ENCODE measurements at regions not wholly inside any gene's neighbourhood (a gene's known extent, or its start where the extent isn't known, plus 50 kb on each side); places are given as distances from the start of the nearest gene placed in this dataset.

DNA sequence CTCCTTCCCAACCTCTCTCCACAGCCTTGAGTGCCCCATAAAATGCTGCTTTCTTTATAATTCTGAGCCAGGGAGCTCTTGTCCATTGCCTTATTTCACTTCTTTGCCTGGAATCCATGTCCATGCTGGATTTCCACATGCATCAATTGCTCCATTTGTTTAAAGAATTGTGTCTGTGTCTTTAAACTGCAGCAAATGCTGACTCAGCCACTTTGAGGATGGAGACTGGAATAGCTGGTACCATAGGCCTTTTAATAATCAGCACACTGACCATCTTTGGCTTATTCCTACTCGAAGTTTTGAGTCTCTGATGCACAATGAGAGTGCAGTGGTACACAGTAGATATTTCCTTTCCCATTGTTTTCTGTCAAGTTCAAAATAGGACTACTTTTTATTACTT is 318.8 kb downstream of the LRIG3 start:
- TF ChIP-seq, protein P1, sequence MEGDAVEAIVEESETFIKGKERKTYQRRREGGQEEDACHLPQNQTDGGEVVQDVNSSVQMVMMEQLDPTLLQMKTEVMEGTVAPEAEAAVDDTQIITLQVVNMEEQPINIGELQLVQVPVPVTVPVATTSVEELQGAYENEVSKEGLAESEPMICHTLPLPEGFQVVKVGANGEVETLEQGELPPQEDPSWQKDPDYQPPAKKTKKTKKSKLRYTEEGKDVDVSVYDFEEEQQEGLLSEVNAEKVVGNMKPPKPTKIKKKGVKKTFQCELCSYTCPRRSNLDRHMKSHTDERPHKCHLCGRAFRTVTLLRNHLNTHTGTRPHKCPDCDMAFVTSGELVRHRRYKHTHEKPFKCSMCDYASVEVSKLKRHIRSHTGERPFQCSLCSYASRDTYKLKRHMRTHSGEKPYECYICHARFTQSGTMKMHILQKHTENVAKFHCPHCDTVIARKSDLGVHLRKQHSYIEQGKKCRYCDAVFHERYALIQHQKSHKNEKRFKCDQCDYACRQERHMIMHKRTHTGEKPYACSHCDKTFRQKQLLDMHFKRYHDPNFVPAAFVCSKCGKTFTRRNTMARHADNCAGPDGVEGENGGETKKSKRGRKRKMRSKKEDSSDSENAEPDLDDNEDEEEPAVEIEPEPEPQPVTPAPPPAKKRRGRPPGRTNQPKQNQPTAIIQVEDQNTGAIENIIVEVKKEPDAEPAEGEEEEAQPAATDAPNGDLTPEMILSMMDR (conservative IDR thresholded peaks at IDR 0.05): no peak
- TF ChIP-seq ZFX (IDR thresholded peaks at IDR 0.05): no peak

All from C4-2B (cell line).